NCI-H2196 treated with DMSO at 0.1 percent for 48 hours (cell line): ENCODE measurements at regions not wholly inside any gene's neighbourhood (a gene's known extent, or its start where the extent isn't known, plus 50 kb on each side); places are given as distances from the start of the nearest gene placed in this dataset.
"Not testable (repeated sequence)": the region's sequence is repeated elsewhere in the genome, so short reads cannot be mapped to it uniquely, and the experiment has no call there.

Source experiments
- DNase-seq: peaks from one replicate; lab custom pipeline; 2025; ENCODE audit not compliant: unreplicated experiment; lab: John Stamatoyannopoulos, UW

GRCh38 chr2:192555740-192556139, 361.0 kb upstream of the TMEFF2 start:
- DNase-seq, result no peak

DNA sequence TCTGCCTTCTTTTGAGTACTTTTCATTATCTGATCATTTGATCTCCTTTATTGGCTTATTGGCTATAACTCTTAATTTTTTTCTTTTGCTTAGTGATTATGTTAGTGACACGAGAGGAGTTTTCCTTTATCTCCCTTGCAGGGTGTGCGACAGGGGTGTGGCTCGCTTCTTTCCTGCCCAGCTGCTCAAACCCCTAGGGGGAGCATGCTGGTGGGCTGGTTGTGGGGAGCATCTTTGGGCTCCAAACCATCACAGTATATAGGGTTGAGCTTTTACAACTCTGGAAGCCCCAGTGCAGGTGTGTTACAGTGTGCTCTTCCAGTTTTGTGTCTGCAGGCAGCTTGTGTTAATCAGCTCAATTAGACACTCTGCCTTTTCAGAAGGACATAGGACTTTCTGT, 357.0 kb upstream of the TMEFF2 start:
- DNase-seq, result no peak

DNA sequence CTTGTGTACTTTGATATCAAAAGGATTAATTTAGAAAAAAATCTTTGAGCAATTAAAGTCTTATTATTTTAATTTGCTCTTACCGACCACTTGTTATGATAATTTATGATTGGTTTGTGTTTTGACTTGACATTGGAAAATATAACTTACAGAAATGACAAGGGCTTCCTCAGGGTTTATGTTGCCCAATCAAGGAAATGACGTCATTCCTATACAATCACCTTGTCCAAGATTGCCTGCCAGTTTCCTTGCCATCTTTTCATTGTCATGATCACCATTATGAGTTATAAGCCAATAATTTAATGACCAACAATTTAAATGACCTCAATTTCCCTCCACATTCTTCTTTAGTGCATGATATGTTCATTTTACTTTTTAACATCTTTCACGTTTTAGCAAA, 351.8 kb upstream of the TMEFF2 start:
- no peak for DNase-seq

DNA sequence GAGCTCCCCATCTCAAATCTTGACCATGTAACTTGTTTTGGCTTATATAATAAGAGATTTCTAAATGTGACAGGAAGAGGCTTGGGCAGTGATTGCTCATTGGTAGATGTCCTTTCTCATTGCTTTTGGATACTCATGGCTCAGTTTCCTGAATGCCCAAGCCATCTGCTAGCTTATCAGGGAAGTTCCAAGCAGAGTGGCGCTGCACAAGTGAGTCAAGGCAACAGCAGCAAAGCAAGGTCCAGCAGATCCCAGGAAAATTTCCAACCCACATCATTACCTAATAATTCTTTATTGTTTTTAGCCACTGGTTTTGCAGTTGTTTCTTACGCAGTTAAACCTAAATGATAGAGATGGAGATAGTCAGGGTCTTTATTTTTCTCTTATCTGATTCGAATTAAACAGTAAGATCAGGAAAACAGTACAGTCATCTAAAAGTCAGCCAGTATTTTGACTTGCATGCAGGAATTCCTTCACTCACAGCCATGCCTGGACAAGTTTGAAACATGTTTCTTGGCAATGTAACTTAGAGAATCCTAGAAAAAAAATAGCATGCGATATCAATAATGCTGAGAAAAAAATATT, 349.7 kb upstream of the TMEFF2 start:
- DNase-seq, result no peak

- not testable (repeated sequence) for DNase-seq
These were observed 347.7 kb upstream of the TMEFF2 start for GRCh38 chr2:192542148-192543066.

- no peak for DNase-seq
These were observed 344.6 kb upstream of the TMEFF2 start for GRCh38 chr2:192539306-192539705.

- no peak for DNase-seq
These were observed 342.3 kb upstream of the TMEFF2 start for GRCh38 chr2:192536922-192537624.

GRCh38 chr2:192535956-192536921, 341.5 kb upstream of the TMEFF2 start:
- no peak for DNase-seq

GRCh38 chr2:192534072-192534471, 339.3 kb upstream of the TMEFF2 start:
- no peak for DNase-seq

- DNase-seq, result not testable (repeated sequence)
These were observed 330.0 kb upstream of the TMEFF2 start for GRCh38 chr2:192524642-192525251.

DNA sequence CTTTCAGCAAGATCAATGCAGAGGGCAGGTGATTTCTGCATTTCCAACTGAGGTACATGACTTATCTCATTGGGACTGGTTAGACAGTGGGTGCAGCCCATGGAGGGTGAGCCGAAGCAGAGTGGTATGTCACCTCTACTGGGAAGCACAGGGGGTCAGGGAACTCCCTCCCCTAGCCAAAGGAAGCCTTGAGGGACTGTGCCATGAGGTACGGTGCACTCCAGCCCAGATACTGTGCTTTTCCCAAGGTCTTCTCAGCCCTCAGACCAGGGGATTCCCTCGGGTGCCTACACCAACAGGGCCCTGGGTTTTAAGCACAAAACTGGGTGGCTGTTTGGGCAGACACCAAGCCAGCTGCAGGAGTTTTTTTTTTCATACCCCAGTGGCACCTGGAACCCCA, 329.5 kb upstream of the TMEFF2 start:
- not testable (repeated sequence) for DNase-seq

GRCh38 chr2:192515937-192516336, 321.2 kb upstream of the TMEFF2 start:
- no peak for DNase-seq

DNA sequence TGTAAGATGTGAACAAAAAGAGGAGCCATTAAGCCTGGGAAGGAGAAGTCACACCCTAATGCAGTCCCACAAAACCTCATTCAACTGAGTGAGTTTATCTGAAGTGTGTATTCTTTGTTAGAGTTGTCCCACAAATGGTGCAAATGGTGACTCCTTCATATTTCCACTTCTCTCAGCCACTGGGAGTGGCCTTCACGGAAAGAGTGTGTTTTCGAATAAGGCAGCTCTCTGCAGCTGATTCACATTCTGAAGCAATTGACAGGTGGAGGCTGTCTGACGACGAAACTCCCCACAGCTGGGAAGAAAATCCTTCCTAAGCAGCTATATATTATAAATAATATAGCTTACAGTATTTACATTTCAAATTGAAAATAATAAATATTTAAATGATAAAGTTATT, 318.8 kb upstream of the TMEFF2 start:
- no peak for DNase-seq

GRCh38 chr2:192507836-192508450, 313.2 kb upstream of the TMEFF2 start:
- DNase-seq, result not testable (repeated sequence)

GRCh38 chr2:192500550-192501200, 305.9 kb upstream of the TMEFF2 start:
- no peak for DNase-seq

- no peak for DNase-seq
These were observed 304.7 kb upstream of the TMEFF2 start for GRCh38 chr2:192499476-192499875.

- no peak for DNase-seq
These were observed 304.0 kb upstream of the TMEFF2 start for GRCh38 chr2:192498747-192499146.

GRCh38 chr2:192488158-192488557, 293.4 kb upstream of the TMEFF2 start:
- not testable (repeated sequence) for DNase-seq

DNA sequence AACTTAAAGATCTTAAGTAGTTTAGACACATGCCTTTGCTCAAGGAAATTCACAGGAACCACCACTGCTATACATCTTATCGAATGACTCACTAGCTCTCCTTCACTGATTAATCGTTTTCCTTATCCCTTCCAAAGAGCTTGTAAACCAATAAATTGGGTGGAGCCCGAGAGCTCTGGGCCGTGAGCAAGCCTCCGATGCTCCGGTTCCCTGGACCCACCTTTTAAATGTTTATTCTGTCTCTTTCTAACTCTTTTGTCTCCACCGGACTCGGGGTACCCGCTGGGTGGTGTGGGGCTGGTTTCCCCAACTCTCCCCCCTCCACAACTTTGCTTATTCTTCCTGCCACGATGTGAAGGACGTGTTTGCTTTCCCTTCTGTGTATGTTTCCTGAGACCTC, 292.9 kb upstream of the TMEFF2 start:
- no peak for DNase-seq
